ENCODE measurements at regions not wholly inside any gene's neighbourhood (a gene's known extent, or its start where the extent isn't known, plus 50 kb on each side); places are given as distances from the start of the nearest gene placed in this dataset.

GRCh38 chr4:151471728-151472127 is 62.8 kb downstream of the FHIP1A start:
- no peak for TF ChIP-seq CTCF (IDR thresholded peaks at IDR 0.05; ENCODE audit: low read depth, low read length)
- Histone ChIP-seq H3K36me3 (no peaks in the 10 kb centered on the region), H3K4me3 (no peak overlapping the region), H3K9me3 (ENCODE audit: low read depth) (no peaks in the 10 kb centered on the region), H3K27ac (no peak overlapping the region), H3K4me1 (ENCODE audit: low read depth) (peaks cover 11% of the 10 kb centered on the region), H3K27me3 (no peaks in the 10 kb centered on the region)
- DNase-seq (ENCODE audit: low read depth in 1 of 2, low spot score in 1 of 2) = no peak

- H3K27ac ChIP-seq = no peak overlapping the region
These were observed 63.3 kb downstream of the FHIP1A start for GRCh38 chr4:151472297-151472696.

GRCh38 chr4:151472711-151473110 is 63.7 kb downstream of the FHIP1A start:
- no peak for TF ChIP-seq CTCF (IDR thresholded peaks at IDR 0.05; ENCODE audit: low read depth, low read length)
- Histone ChIP-seq H3K27me3 (no peaks in the 10 kb centered on the region), H3K4me1 (ENCODE audit: low read depth) (peaks cover 11% of the 10 kb centered on the region), H3K27ac (no peak overlapping the region), H3K36me3 (no peaks in the 10 kb centered on the region), H3K9me3 (ENCODE audit: low read depth) (no peaks in the 10 kb centered on the region), H3K4me3 (no peak overlapping the region)
- no peak for DNase-seq (ENCODE audit: low read depth in 1 of 2, low spot score in 1 of 2)

More at GRCh38 chr4:151472297-151472696, 63.3 kb downstream of the FHIP1A start:
- no peaks in the 10 kb centered on the region for H3K9me3 ChIP-seq (ENCODE audit: low read depth)
- H3K27me3 ChIP-seq = no peaks in the 10 kb centered on the region
- no peak for DNase-seq (ENCODE audit: low read depth in 1 of 2, low spot score in 1 of 2)
- H3K4me1 ChIP-seq (ENCODE audit: low read depth) = peaks cover 11% of the 10 kb centered on the region
- no peak overlapping the region for H3K4me3 ChIP-seq
- no peak for TF ChIP-seq CTCF (IDR thresholded peaks at IDR 0.05; ENCODE audit: low read depth, low read length)
- H3K36me3 ChIP-seq = no peaks in the 10 kb centered on the region

- no peaks in the 10 kb centered on the region for H3K9me3 ChIP-seq (ENCODE audit: low read depth)
- TF ChIP-seq CTCF (IDR thresholded peaks at IDR 0.05; ENCODE audit: low read depth, low read length) = no peak
- H3K4me3 ChIP-seq = no peak overlapping the region
- peak in 1 of 2 donors; percentile 46 for DNase-seq (ENCODE audit: low read depth in 1 of 2, low spot score in 1 of 2)
- peaks cover 11% of the 10 kb centered on the region for H3K4me1 ChIP-seq (ENCODE audit: low read depth)
- no peaks in the 10 kb centered on the region for H3K27me3 ChIP-seq
- no peak overlapping the region for H3K27ac ChIP-seq
- H3K36me3 ChIP-seq = no peaks in the 10 kb centered on the region
These were observed 64.6 kb downstream of the FHIP1A start for GRCh38 chr4:151473521-151474097.

GRCh38 chr4:151475035-151475714 is 66.2 kb downstream of the FHIP1A start:
- Histone ChIP-seq H3K27ac (no peak overlapping the region), H3K9me3 (ENCODE audit: low read depth) (no peaks in the 10 kb centered on the region), H3K4me3 (no peak overlapping the region), H3K27me3 (no peaks in the 10 kb centered on the region), H3K36me3 (no peaks in the 10 kb centered on the region), H3K4me1 (ENCODE audit: low read depth) (peaks cover 11% of the 10 kb centered on the region)
- no peak for TF ChIP-seq CTCF (IDR thresholded peaks at IDR 0.05; ENCODE audit: low read depth, low read length)
- DNase-seq (ENCODE audit: low read depth in 1 of 2, low spot score in 1 of 2) = no peak

Measured in cardiac muscle cell (in vitro differentiated cells and primary cell).